Neuronal stem cell (in vitro differentiated cells): ENCODE measurements at regions not wholly inside any gene's neighbourhood (a gene's known extent, or its start where the extent isn't known, plus 50 kb on each side); places are given as distances from the start of the nearest gene placed in this dataset.

Experiments
- DNase-seq: peaks from one replicate; pipeline ENCODE4 v3.0.0-alpha.2; 2013; ENCODE audit warnings: low spot score
- H2AFZ ChIP-seq: one replicate; pipeline ENCODE4 v1.6.1; 2013; ENCODE audit warnings: mild to moderate bottlenecking, low read length, inconsistent platforms
- H2AK5ac ChIP-seq: 2 replicates; pipeline ENCODE4 v1.6.1; 2013; ENCODE audit warnings: low read depth, mild to moderate bottlenecking, inconsistent platforms, low read length, moderate library complexity, mixed read lengths
- H2BK120ac ChIP-seq: 2 replicates; pipeline ENCODE4 v1.6.1; 2013; ENCODE audit warnings: low read depth, mild to moderate bottlenecking, inconsistent platforms, low read length, moderate library complexity, mixed read lengths
- H2BK12ac ChIP-seq: one replicate; pipeline ENCODE4 v1.6.1; 2013; ENCODE audit warnings: low read length, inconsistent platforms
- H2BK15ac ChIP-seq: 2 replicates; pipeline ENCODE4 v1.6.1; 2013; ENCODE audit warnings: mild to moderate bottlenecking, low read length, inconsistent platforms, mixed read lengths
- H2BK5ac ChIP-seq: one replicate; pipeline ENCODE4 v1.6.1; 2013; ENCODE audit warnings: inconsistent platforms, mild to moderate bottlenecking, low read length, moderate library complexity
- H3K14ac ChIP-seq: one replicate; pipeline ENCODE4 v1.6.1; 2013; ENCODE audit warnings: low read length, inconsistent platforms
- H3K18ac ChIP-seq: 2 replicates; pipeline ENCODE4 v1.6.1; 2013; ENCODE audit warnings: low read length, inconsistent platforms
- H3K23ac ChIP-seq: 2 replicates; pipeline ENCODE4 v1.6.1; 2013; ENCODE audit warnings: low read depth, mild to moderate bottlenecking, mixed read lengths, low read length, inconsistent platforms; ENCODE audit not compliant: poor library complexity
- H3K27ac ChIP-seq: replicated peaks from 3 replicates; pipeline ENCODE4 v1.5.1; 2013; ENCODE audit warnings: low read length, inconsistent platforms
- H3K27me3 ChIP-seq, 3 experiments: 2 replicates each; pipeline ENCODE4 v1.6.1; 2013; ENCODE audit warnings: low read length in 3 of 3, mild to moderate bottlenecking in 2 of 3, inconsistent platforms in 1 of 3, low read depth in 1 of 3, mixed read lengths in 1 of 3, moderate library complexity in 1 of 3; ENCODE audit not compliant: control insufficient read depth in 3 of 3, insufficient read depth in 3 of 3
- H3K36me3 ChIP-seq, 2 donors: replicated peaks in 1 of 2; 2 replicates each; pipeline ENCODE4 v1.6.1; 2013; ENCODE audit warnings: low read length in 2 of 2; ENCODE audit not compliant: control insufficient read depth in 2 of 2, insufficient read depth in 2 of 2
- H3K4ac ChIP-seq: 2 replicates; pipeline ENCODE4 v1.6.1; 2013; ENCODE audit warnings: inconsistent platforms, mild to moderate bottlenecking, low read length, moderate library complexity
- H3K4me1 ChIP-seq, 2 donors: 1 replicate in 1 of 2; 2 replicates in 1 of 2; pipeline ENCODE4 v1.6.1; 2013; ENCODE audit warnings: low read length in 2 of 2, low read depth in 1 of 2; ENCODE audit not compliant: control insufficient read depth in 2 of 2, insufficient read depth in 1 of 2
- H3K4me2 ChIP-seq: one replicate; pipeline ENCODE4 v1.6.1; 2013; ENCODE audit warnings: mild to moderate bottlenecking, low read length, inconsistent platforms; ENCODE audit not compliant: insufficient read depth, poor library complexity, severe bottlenecking
- H3K4me3 ChIP-seq, 2 donors: 2 replicates each; pipeline ENCODE4 v1.5.1; 2013; ENCODE audit warnings: low read length in 2 of 2, mild to moderate bottlenecking in 2 of 2, inconsistent platforms in 1 of 2, moderate library complexity in 1 of 2
- H3K79me1 ChIP-seq: one replicate; pipeline ENCODE4 v1.6.1; 2013; ENCODE audit warnings: low read depth, mild to moderate bottlenecking, inconsistent platforms, low read length, moderate library complexity
- H3K9ac ChIP-seq: one replicate; pipeline ENCODE4 v1.6.1; 2013; ENCODE audit warnings: mild to moderate bottlenecking, low read depth, low read length, inconsistent platforms; ENCODE audit not compliant: poor library complexity
- H3K9me3 ChIP-seq, 2 donors: replicated peaks in 1 of 2; 2 replicates each; pipeline versions ENCODE3 to v1.6.1; 2013; ENCODE audit warnings: low read length in 2 of 2, mild to moderate bottlenecking in 2 of 2, inconsistent platforms in 1 of 2, low read depth in 1 of 2, mixed read lengths in 1 of 2, moderate library complexity in 1 of 2; ENCODE audit not compliant: control insufficient read depth in 2 of 2, insufficient read depth in 1 of 2
- H4K8ac ChIP-seq: one replicate; pipeline ENCODE4 v1.6.1; 2013; ENCODE audit warnings: low read depth, mild to moderate bottlenecking, inconsistent platforms, low read length, moderate library complexity
- H4K91ac ChIP-seq: one replicate; pipeline ENCODE4 v1.6.1; 2013; ENCODE audit warnings: low read length, low read depth, mild to moderate bottlenecking, inconsistent platforms; ENCODE audit not compliant: poor library complexity
- WGBS, 2 donors: extraction: QIAGEN DNeasy Blood & Tissue Kit; methylation state at CpG; one replicate each; pipeline ENCODE4 v1.1.7; 2013; ENCODE audit warnings: missing lambda C conversion rate in 2 of 2, mixed read lengths in 1 of 2; ENCODE audit not compliant: insufficient read length in 2 of 2, insufficient replicate concordance in 1 of 2; ENCODE audit errors: extremely low coverage in 2 of 2; 5-methylcytosine and 5-hydroxymethylcytosine counted together

DNA sequence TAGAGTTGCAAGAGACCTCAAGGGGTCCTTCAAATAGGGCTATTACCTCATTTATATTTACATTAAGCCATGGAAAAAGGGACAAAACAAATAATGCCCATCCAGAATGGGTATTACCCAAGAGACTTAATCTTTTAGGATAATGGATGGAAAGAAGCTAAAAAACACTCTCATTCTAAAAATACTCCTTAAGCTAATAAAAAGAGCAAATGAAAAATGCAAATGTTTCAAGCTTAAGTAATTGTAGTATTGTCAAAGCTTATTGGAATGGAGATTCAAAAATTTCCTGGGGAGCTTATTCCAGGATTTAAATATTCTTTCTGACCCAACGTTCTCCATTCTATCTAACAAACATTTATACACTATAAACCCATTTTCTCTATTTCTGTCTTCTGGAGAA is 107.8 kb upstream of the SPIN4 start:
- no peak overlapping the region for H2BK12ac ChIP-seq
- no peak overlapping the region for H3K9ac ChIP-seq
- no peak overlapping the region for H3K23ac ChIP-seq
- no peak overlapping the region for H3K27ac ChIP-seq
- H3K9me3 ChIP-seq: peaks cover 0 to under 1% of the 10 kb centered on the region in 2 donors
- no peak overlapping the region for H2BK15ac ChIP-seq
- no peak overlapping the region for H2AFZ ChIP-seq
- H2BK5ac ChIP-seq: no peak overlapping the region
- no peak overlapping the region for H4K8ac ChIP-seq
- H3K4me3 ChIP-seq: no peak overlapping the region
- no peaks in the 10 kb centered on the region for H3K79me1 ChIP-seq
- H3K18ac ChIP-seq: no peak overlapping the region
- no peak overlapping the region for H3K4me2 ChIP-seq
- H3K27me3 ChIP-seq: no peaks in the 10 kb centered on the region
- H3K14ac ChIP-seq: no peak overlapping the region
- no peak overlapping the region for H2AK5ac ChIP-seq
- H3K4ac ChIP-seq: no peak overlapping the region
- H4K91ac ChIP-seq: no peak overlapping the region
- no CpG with 5 or more reads among the region's 1 CpG for WGBS, 2 donors
- no peaks in the 10 kb centered on the region for H3K4me1 ChIP-seq
- no peaks in the 10 kb centered on the region for H3K36me3 ChIP-seq
- DNase-seq: no peak
- no peak overlapping the region for H2BK120ac ChIP-seq

- H4K91ac ChIP-seq: no peak overlapping the region
- peaks cover 0 to 5% of the 10 kb centered on the region in 2 donors for H3K36me3 ChIP-seq
- no peak overlapping the region for H2AK5ac ChIP-seq
- H3K27ac ChIP-seq: no peak overlapping the region
- H3K9me3 ChIP-seq: peaks cover 6 to 8% of the 10 kb centered on the region in 2 donors
- no peak overlapping the region for H3K9ac ChIP-seq
- no peak overlapping the region for H3K4me3 ChIP-seq
- H2AFZ ChIP-seq: no peak overlapping the region
- no peak overlapping the region for H2BK5ac ChIP-seq
- no peaks in the 10 kb centered on the region for H3K27me3 ChIP-seq
- no peak overlapping the region for H3K4me2 ChIP-seq
- H2BK120ac ChIP-seq: no peak overlapping the region
- no CpG with 5 or more reads among the region's 3 CpGs for WGBS, 2 donors
- H3K23ac ChIP-seq: no peak overlapping the region
- no peak overlapping the region for H4K8ac ChIP-seq
- peaks cover 4% of the 10 kb centered on the region for H3K79me1 ChIP-seq
- H3K18ac ChIP-seq: no peak overlapping the region
- no peak overlapping the region for H2BK12ac ChIP-seq
- H3K4me1 ChIP-seq: no peaks in the 10 kb centered on the region
- H3K4ac ChIP-seq: no peak overlapping the region
- no peak for DNase-seq
- no peak overlapping the region for H2BK15ac ChIP-seq
- H3K14ac ChIP-seq: no peak overlapping the region
These were observed 102.4 kb upstream of the SPIN4 start for GRCh38 chrX:63453571-63453970.

DNA sequence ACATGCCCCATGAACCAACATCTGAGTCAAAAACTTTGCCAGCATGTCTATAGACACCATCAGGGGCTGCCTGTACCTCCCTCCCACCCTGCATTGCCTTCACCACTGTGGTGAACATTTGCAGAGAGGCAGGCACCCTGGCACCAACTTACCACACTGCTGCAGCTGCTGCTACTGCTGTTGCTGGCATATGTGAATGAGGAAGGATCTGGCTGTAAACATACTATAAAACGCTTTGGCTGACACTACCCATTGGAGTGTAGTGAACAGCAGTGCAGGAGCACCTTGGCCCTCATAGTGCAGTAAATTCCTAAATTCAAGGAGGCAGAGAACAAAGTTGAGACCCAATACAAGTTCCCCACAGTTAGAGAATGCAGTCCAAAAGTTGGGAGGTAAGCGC is 90.6 kb upstream of the SPIN4 start:
- Histone ChIP-seq H3K9ac (no peak overlapping the region), H3K4me1 (no peaks in the 10 kb centered on the region), H3K27ac (no peak overlapping the region), H3K23ac (no peak overlapping the region), H3K9me3 (peaks cover 0 to 2% of the 10 kb centered on the region in 2 donors), H2AK5ac (no peak overlapping the region), H2BK15ac (no peak overlapping the region), H3K18ac (peak overlapping the region; percentile 38), H3K4me2 (no peak overlapping the region), H3K27me3 (no peaks in the 10 kb centered on the region), H3K4ac (no peak overlapping the region), H3K79me1 (no peaks in the 10 kb centered on the region), H4K91ac (no peak overlapping the region), H2BK120ac (no peak overlapping the region), H2BK12ac (no peak overlapping the region), H4K8ac (no peak overlapping the region), H2AFZ (no peak overlapping the region), H3K14ac (no peak overlapping the region), H3K36me3 (no peaks in the 10 kb centered on the region), H3K4me3 (no peak overlapping the region), H2BK5ac (no peak overlapping the region)
- WGBS, 2 donors: no CpG with 5 or more reads among the region's 2 CpGs
- DNase-seq: no peak

- no peak overlapping the region for H2BK5ac ChIP-seq
- no CpG with 5 or more reads among the region's 1 CpG for WGBS, 2 donors
- H3K27ac ChIP-seq: no peak overlapping the region
- no peak overlapping the region for H4K8ac ChIP-seq
- H2AK5ac ChIP-seq: no peak overlapping the region
- no peaks in the 10 kb centered on the region for H3K4me1 ChIP-seq
- no peak overlapping the region for H2AFZ ChIP-seq
- no peak overlapping the region for H3K14ac ChIP-seq
- H3K23ac ChIP-seq: no peak overlapping the region
- H3K9ac ChIP-seq: no peak overlapping the region
- DNase-seq: no peak
- H3K4me2 ChIP-seq: no peak overlapping the region
- no peak overlapping the region for H2BK15ac ChIP-seq
- H3K18ac ChIP-seq: no peak overlapping the region
- H3K27me3 ChIP-seq: no peaks in the 10 kb centered on the region
- no peak overlapping the region for H3K4me3 ChIP-seq
- H2BK12ac ChIP-seq: no peak overlapping the region
- H3K79me1 ChIP-seq: no peaks in the 10 kb centered on the region
- H3K36me3 ChIP-seq: no peaks in the 10 kb centered on the region
- no peak overlapping the region for H2BK120ac ChIP-seq
- H4K91ac ChIP-seq: no peak overlapping the region
- no peak overlapping the region for H3K4ac ChIP-seq
- H3K9me3 ChIP-seq: peaks cover 0 to 2% of the 10 kb centered on the region in 2 donors
These were observed 88.4 kb upstream of the SPIN4 start for GRCh38 chrX:63439580-63439979.
